ENCODE measurements at regions not wholly inside any gene's neighbourhood (a gene's known extent, or its start where the extent isn't known, plus 50 kb on each side); places are given as distances from the start of the nearest gene placed in this dataset.

GRCh38 chr12:46660276-46660675 lies 165.5 kb downstream of the SLC38A4 start:
- H3K9ac ChIP-seq (ENCODE audit: low read length) = no peak overlapping the region
- no peak overlapping the region for H2AFZ ChIP-seq (ENCODE audit: low read depth, low read length)
- no peaks in the 10 kb centered on the region for H3K9me3 ChIP-seq (ENCODE audit: low read length)

GRCh38 chr12:46659824-46660223 lies 166.0 kb downstream of the SLC38A4 start:
- Histone ChIP-seq H3K36me3 (ENCODE audit: insufficient read depth, low read length) (no peaks in the 10 kb centered on the region), H3K9me2 (ENCODE audit: insufficient read depth, low read length) (no peaks in the 10 kb centered on the region), H3K9me3 (ENCODE audit: low read length) (no peaks in the 10 kb centered on the region), H3K27me3 (ENCODE audit: insufficient read depth, low read depth, low read length) (no peaks in the 10 kb centered on the region), H3F3A (ENCODE audit: insufficient read depth, low read length, poor library complexity, severe bottlenecking) (no peaks in the 10 kb centered on the region), H3K4me2 (ENCODE audit: low read length) (no peak overlapping the region), H3K27ac (ENCODE audit: low read length) (no peak overlapping the region), H4K20me1 (ENCODE audit: insufficient read depth) (no peaks in the 10 kb centered on the region), H3K79me2 (replicated peaks; ENCODE audit: insufficient read depth, low read length) (no peaks in the 10 kb centered on the region), H2AFZ (ENCODE audit: low read depth, low read length) (no peak overlapping the region), H3K9ac (ENCODE audit: low read length) (no peak overlapping the region), H3K4me3 (ENCODE audit: low read length) (no peak overlapping the region)
- TF ChIP-seq EZH2 (IDR thresholded peaks at IDR 0.05; ENCODE audit: borderline replicate concordance, insufficient read depth, low read length, poor library complexity, severe bottlenecking) (no peak), MXI1 (conservative IDR thresholded peaks at IDR 0.05; ENCODE audit: poor library complexity, severe bottlenecking) (no peak), REST (IDR thresholded peaks at IDR 0.05; ENCODE audit: borderline replicate concordance) (no peak), POLR2AphosphoS5 (IDR thresholded peaks at IDR 0.05) (no peak), TAF1 (IDR thresholded peaks at IDR 0.05; ENCODE audit: low read depth) (no peak), CTCF (IDR thresholded peaks at IDR 0.05; ENCODE audit: poor library complexity, severe bottlenecking) (no peak), SMC3 (conservative IDR thresholded peaks at IDR 0.05; ENCODE audit: poor library complexity) (no peak)

More at GRCh38 chr12:46660276-46660675, 165.5 kb downstream of the SLC38A4 start:
- H3F3A ChIP-seq (ENCODE audit: insufficient read depth, low read length, poor library complexity, severe bottlenecking) = no peaks in the 10 kb centered on the region
- TF ChIP-seq TAF1 (IDR thresholded peaks at IDR 0.05; ENCODE audit: low read depth) (no peak), SMC3 (conservative IDR thresholded peaks at IDR 0.05; ENCODE audit: poor library complexity) (no peak), REST (IDR thresholded peaks at IDR 0.05; ENCODE audit: borderline replicate concordance) (no peak), EZH2 (IDR thresholded peaks at IDR 0.05; ENCODE audit: borderline replicate concordance, insufficient read depth, low read length, poor library complexity, severe bottlenecking) (no peak), POLR2AphosphoS5 (IDR thresholded peaks at IDR 0.05) (no peak), EP300 (conservative IDR thresholded peaks at IDR 0.05; ENCODE audit: poor library complexity, severe bottlenecking) (no peak), CTCF (IDR thresholded peaks at IDR 0.05; ENCODE audit: poor library complexity, severe bottlenecking) (no peak), MXI1 (conservative IDR thresholded peaks at IDR 0.05; ENCODE audit: poor library complexity, severe bottlenecking) (no peak), RAD21 (conservative IDR thresholded peaks at IDR 0.05) (no peak)
- no peaks in the 10 kb centered on the region for H3K79me2 ChIP-seq (replicated peaks; ENCODE audit: insufficient read depth, low read length)
- no peaks in the 10 kb centered on the region for H3K36me3 ChIP-seq (ENCODE audit: insufficient read depth, low read length)
- H4K20me1 ChIP-seq (ENCODE audit: insufficient read depth) = no peaks in the 10 kb centered on the region
- no peak overlapping the region for H3K4me2 ChIP-seq (ENCODE audit: low read length)
- no peaks in the 10 kb centered on the region for H3K27me3 ChIP-seq (ENCODE audit: insufficient read depth, low read depth, low read length)
- no peaks in the 10 kb centered on the region for H3K9me2 ChIP-seq (ENCODE audit: insufficient read depth, low read length)
- H3K4me3 ChIP-seq (ENCODE audit: low read length) = no peak overlapping the region
- H3K27ac ChIP-seq (ENCODE audit: low read length) = no peak overlapping the region
